OCI-LY7 (cell line): ENCODE measurements at regions not wholly inside any gene's neighbourhood (a gene's known extent, or its start where the extent isn't known, plus 50 kb on each side); places are given as distances from the start of the nearest gene placed in this dataset.

ENCODE experiments used
- BruUV-seq: library from RNA; stranded (reverse); fragments of 400-500 nt; replicated peaks from 2 replicates; lab custom pipeline; 2021; lab: Mats Ljungman, UMichigan
- CTCF ChIA-PET: fragments of 300-600 bp; sonication (Branson Sonifier 250); formaldehyde crosslinking; loops from one replicate; lab custom pipeline; 2022; ENCODE audit warnings: antibody characterized with exemption; ENCODE audit not compliant: unreplicated experiment; lab: Charles Lee
- POLR2A ChIA-PET: fragments of 300-600 bp; sonication (Branson Sonifier 250); formaldehyde crosslinking; loops from one replicate; lab custom pipeline; 2022; ENCODE audit warnings: antibody characterized with exemption; lab: Charles Lee
- DNase-seq: peaks from one replicate; pipeline ENCODE4 v3.0.0-alpha.2; 2015; ENCODE audit warnings: low spot score
- H2AFZ ChIP-seq: fragments of 200-600 bp; sonication (generic), shearing (Covaris generic); 2 replicates; pipeline ENCODE4 v1.6.1; 2014; ENCODE audit warnings: mild to moderate bottlenecking, antibody characterized with exemption, low read length, moderate library complexity
- H3K27ac ChIP-seq: fragments of 200-600 bp; sonication (generic); 2 replicates; pipeline ENCODE4 v1.5.1; 2014; ENCODE audit warnings: mixed run types, low read depth, mild to moderate bottlenecking, moderate library complexity, low read length, inconsistent platforms; ENCODE audit not compliant: poor library complexity, severe bottlenecking
- H3K36me3 ChIP-seq: fragments of 200-600 bp; sonication (generic); 2 replicates; pipeline ENCODE4 v1.6.1; 2014; ENCODE audit warnings: mild to moderate bottlenecking, antibody characterized with exemption, low read length, moderate library complexity, mixed read lengths; ENCODE audit not compliant: insufficient read depth
- H3K4me1 ChIP-seq: fragments of 200-600 bp; sonication (generic); 2 replicates; pipeline ENCODE4 v1.5.1; 2014; ENCODE audit warnings: mild to moderate bottlenecking, low read length; ENCODE audit not compliant: insufficient read depth, poor library complexity, severe bottlenecking
- H3K4me2 ChIP-seq: fragments of 200-600 bp; sonication (generic); 2 replicates; pipeline ENCODE4 v1.6.1; 2014; ENCODE audit warnings: mild to moderate bottlenecking, low read length
- H3K4me3 ChIP-seq: fragments of 200-600 bp; sonication (generic); 2 replicates; pipeline ENCODE4 v1.5.1; 2014; ENCODE audit warnings: mild to moderate bottlenecking, low read depth, low read length; ENCODE audit not compliant: poor library complexity, severe bottlenecking
- H3K79me2 ChIP-seq: fragments of 200-600 bp; sonication (generic); 2 replicates; pipeline ENCODE4 v1.6.1; 2016; ENCODE audit warnings: low read depth, mild to moderate bottlenecking, low read length, moderate library complexity, mixed read lengths; ENCODE audit not compliant: insufficient read depth
- H3K9me2 ChIP-seq: fragments of 200-600 bp; sonication (generic); 2 replicates; pipeline ENCODE4 v1.6.1; 2016; ENCODE audit warnings: mild to moderate bottlenecking, low read length, mixed read lengths; ENCODE audit not compliant: insufficient read depth
- H3K9me3 ChIP-seq: fragments of 200-600 bp; sonication (generic); 2 replicates; pipeline ENCODE4 v1.6.1; 2014; ENCODE audit warnings: mild to moderate bottlenecking, mixed run types, low read length, mixed read lengths
- H4K20me1 ChIP-seq: fragments of 200-600 bp; sonication (generic); 2 replicates; pipeline ENCODE4 v1.6.1; 2014; ENCODE audit warnings: mild to moderate bottlenecking, antibody characterized with exemption, low read length, moderate library complexity, mixed read lengths; ENCODE audit not compliant: insufficient read depth
- CTCF ChIP-seq: fragments of 200-600 bp; sonication (generic); conservative IDR thresholded peaks from 2 replicates; pipeline ENCODE4 v1.5.1; 2014; ENCODE audit warnings: mild to moderate bottlenecking, antibody characterized with exemption, low read length, moderate library complexity, mixed read lengths
- EZH2phosphoT487 ChIP-seq: fragments of 200-600 bp; sonication (generic); IDR thresholded peaks from 2 replicates; pipeline ENCODE4 v1.6.1; 2018; ENCODE audit warnings: low read depth, borderline replicate concordance, mild to moderate bottlenecking, mixed run types, antibody characterized with exemption, low read length, moderate library complexity, mixed read lengths
- intact Hi-C: fragments of 100-400 bp; cut with micrococcal nuclease; formaldehyde crosslinking; loops from one replicate; pipeline ENCODE4 v1.10.0; 2022; ENCODE audit not compliant: unreplicated experiment

DNA sequence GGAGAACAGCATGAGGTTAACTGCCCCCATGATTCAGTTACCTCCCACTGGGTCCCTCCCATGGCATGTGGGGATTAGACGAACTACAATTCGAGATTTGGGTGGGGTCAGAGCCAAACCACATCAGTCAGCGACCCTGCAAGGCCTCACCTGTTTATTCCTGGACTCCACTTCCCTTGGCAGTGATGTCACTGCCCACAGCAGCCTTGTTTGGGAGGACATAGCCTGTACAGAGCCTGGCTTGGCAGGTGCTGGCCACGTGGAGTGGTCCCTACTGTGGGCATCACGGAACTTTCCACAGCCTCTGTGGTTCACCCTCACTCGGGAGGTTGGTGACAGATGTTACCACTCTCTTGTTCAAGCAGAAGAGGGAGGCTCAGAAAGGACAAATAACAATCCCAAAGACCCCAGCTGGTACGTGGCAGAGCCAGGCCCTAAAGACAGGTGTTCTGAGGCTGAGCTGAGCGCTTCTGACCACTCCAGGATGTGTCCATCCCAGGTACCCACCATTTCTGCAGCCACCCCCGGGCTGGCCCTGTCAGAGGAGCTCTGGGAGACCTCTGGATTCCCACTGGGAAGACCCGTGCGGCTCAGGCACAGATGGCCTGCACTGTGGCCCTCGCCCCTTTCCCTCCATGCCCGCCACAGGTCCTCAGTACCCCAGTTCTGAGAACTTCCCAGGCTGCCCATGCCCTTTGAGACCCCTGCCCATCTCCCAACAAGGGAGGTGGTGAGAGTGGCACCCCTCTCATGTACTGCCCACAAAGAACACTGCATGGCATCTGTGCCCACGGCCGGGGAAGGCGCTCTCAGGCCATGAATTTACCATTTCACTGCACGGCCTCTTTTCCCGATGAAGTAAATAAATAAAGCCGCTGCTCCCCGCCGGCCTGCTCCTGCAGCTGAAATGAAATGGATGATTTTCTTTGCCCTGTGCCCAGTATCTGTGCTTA, 605.8 kb downstream of the TBC1D22A start:
- Histone ChIP-seq H3K79me2 (no peaks in the 10 kb centered on the region), H3K4me3 (no peak overlapping the region), H3K27ac (no peak overlapping the region), H3K9me3 (no peaks in the 10 kb centered on the region), H4K20me1 (no peaks in the 10 kb centered on the region), H3K4me2 (no peak overlapping the region), H3K4me1 (no peaks in the 10 kb centered on the region), H2AFZ (no peak overlapping the region), H3K9me2 (no peaks in the 10 kb centered on the region), H3K36me3 (no peaks in the 10 kb centered on the region)
- CTCF ChIA-PET = no interaction called here
- intact Hi-C loops = no loop called here
- no TSS peak for BruUV-seq
- POLR2A ChIA-PET = no interaction called here
- DNase-seq = no peak
- no peak for TF ChIP-seq EZH2phosphoT487
- TF ChIP-seq CTCF = no peak

GRCh38 chr22:47367107-47367690, 604.7 kb downstream of the TBC1D22A start:
- no peaks in the 10 kb centered on the region for H3K9me3 ChIP-seq
- POLR2A ChIA-PET = no interaction called here
- no peaks in the 10 kb centered on the region for H4K20me1 ChIP-seq
- no peak overlapping the region for H3K4me2 ChIP-seq
- DNase-seq = no peak
- H3K4me3 ChIP-seq = no peak overlapping the region
- no peak overlapping the region for H3K27ac ChIP-seq
- TF ChIP-seq CTCF (no peak), EZH2phosphoT487 (no peak)
- H2AFZ ChIP-seq = no peak overlapping the region
- CTCF ChIA-PET = no interaction called here
- no peaks in the 10 kb centered on the region for H3K36me3 ChIP-seq
- intact Hi-C loops = no loop called here
- no peaks in the 10 kb centered on the region for H3K79me2 ChIP-seq
- BruUV-seq = no TSS peak
- no peaks in the 10 kb centered on the region for H3K4me1 ChIP-seq
- H3K9me2 ChIP-seq = no peaks in the 10 kb centered on the region
